NT2/D1 (cell line): ENCODE measurements at regions not wholly inside any gene's neighbourhood (a gene's known extent, or its start where the extent isn't known, plus 50 kb on each side); places are given as distances from the start of the nearest gene placed in this dataset.

ENCODE experiments used
- SUZ12 ChIP-seq: IDR thresholded peaks from 2 replicates; pipeline ENCODE4 v1.6.1; 2011; ENCODE audit not compliant: insufficient read length, insufficient read depth; ENCODE audit errors: extremely low read depth
- ZNF274 ChIP-seq: IDR thresholded peaks from 2 replicates; pipeline ENCODE4 v1.6.1; 2011; ENCODE audit warnings: mild to moderate bottlenecking, low read depth, low read length

DNA sequence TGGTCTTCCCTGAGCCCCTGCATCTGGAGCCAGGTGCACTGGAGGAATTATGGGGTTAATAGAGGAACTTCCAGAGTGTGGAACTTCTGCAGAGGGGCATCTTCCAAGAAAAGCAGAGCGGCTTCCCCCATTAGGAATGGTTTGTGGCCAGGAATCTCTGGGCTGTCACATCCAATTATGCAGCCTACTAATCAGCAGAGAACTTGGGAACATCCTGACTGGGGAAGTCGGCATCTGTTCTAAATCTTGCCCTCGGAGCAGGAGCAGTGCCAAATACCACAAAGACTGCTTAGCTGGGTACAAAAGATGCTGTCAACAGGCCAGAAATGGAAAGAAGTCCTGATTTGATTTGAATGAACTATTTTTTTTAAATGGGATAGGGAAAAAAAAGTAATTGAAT is 435.1 kb downstream of the ZNF536 start:
- TF ChIP-seq ZNF274, result no peak
- TF ChIP-seq SUZ12, result no peak
